GM10847 (cell line): ENCODE measurements at regions not wholly inside any gene's neighbourhood (a gene's known extent, or its start where the extent isn't known, plus 50 kb on each side); places are given as distances from the start of the nearest gene placed in this dataset.

Experiments used
- POLR2A ChIP-seq: IDR thresholded peaks from 2 replicates; pipeline ENCODE4 v1.6.1; 2011; ENCODE audit not compliant: insufficient read length; ENCODE audit errors: extremely low read depth

GRCh38 chr16:85374571-85374872, 238.6 kb upstream of the GSE1 start:
- no peak for TF ChIP-seq POLR2A

GRCh38 chr16:85375282-85375681, 237.8 kb upstream of the GSE1 start:
- TF ChIP-seq POLR2A = no peak

GRCh38 chr16:85376292-85377095, 236.6 kb upstream of the GSE1 start:
- TF ChIP-seq POLR2A = no peak

- TF ChIP-seq POLR2A = no peak
Observed at GRCh38 chr16:85377388-85378144, 235.6 kb upstream of the GSE1 start.

GRCh38 chr16:85378145-85379040, 234.7 kb upstream of the GSE1 start:
- TF ChIP-seq POLR2A = no peak

- TF ChIP-seq POLR2A = no peak
Observed at GRCh38 chr16:85379041-85380001, 233.8 kb upstream of the GSE1 start.

- TF ChIP-seq POLR2A = no peak
Observed at GRCh38 chr16:85380002-85380395, 233.1 kb upstream of the GSE1 start.

- no peak for TF ChIP-seq POLR2A
Observed at GRCh38 chr16:85380905-85381737, 232.0 kb upstream of the GSE1 start.

GRCh38 chr16:85381738-85382592, 231.2 kb upstream of the GSE1 start:
- TF ChIP-seq POLR2A = no peak

GRCh38 chr16:85382717-85383118, 230.4 kb upstream of the GSE1 start:
- TF ChIP-seq POLR2A = no peak

- TF ChIP-seq POLR2A = no peak
Observed at GRCh38 chr16:85383836-85384832, 229.0 kb upstream of the GSE1 start.
